AG04450 (cell line): ENCODE measurements at regions not wholly inside any gene's neighbourhood (a gene's known extent, or its start where the extent isn't known, plus 50 kb on each side); places are given as distances from the start of the nearest gene placed in this dataset.

ENCODE experiments used
- CTCF ChIA-PET: fragments of 300-600, 350-600 bp; formaldehyde crosslinking; extraction: SDS; loops from one replicate; lab custom pipeline; 2022; ENCODE audit warnings: antibody characterized with exemption, inconsistent platforms; lab: Charles Lee
- POLR2A ChIA-PET: fragments of 350-600 bp; formaldehyde crosslinking; extraction: SDS; loops from one replicate; lab custom pipeline; 2021; ENCODE audit warnings: antibody characterized with exemption, inconsistent platforms; lab: Yijun Ruan, JAX
- DNase-seq: peaks from one replicate; pipeline ENCODE4 v3.0.0-alpha.2; 2011; ENCODE audit warnings: low read depth, low spot score
- H3K27ac ChIP-seq: one replicate; pipeline ENCODE4 v1.5.1; 2012; ENCODE audit warnings: low read depth, low read length, control low read depth
- H3K27me3 ChIP-seq: one replicate; pipeline ENCODE4 v1.6.0; 2012; ENCODE audit warnings: low read length; ENCODE audit not compliant: control insufficient read depth, insufficient read depth
- H3K4me3 ChIP-seq: 2 replicates; pipeline ENCODE4 v1.5.1; 2011; ENCODE audit warnings: mild to moderate bottlenecking, low read depth, low read length, control low read depth
- H3K9me3 ChIP-seq: 2 replicates; pipeline ENCODE4 v1.5.1; 2012; ENCODE audit warnings: low read length; ENCODE audit not compliant: control insufficient read depth, insufficient read depth
- CTCF ChIP-seq: IDR thresholded peaks from 2 replicates; pipeline ENCODE4 v1.5.1; 2011; ENCODE audit warnings: low read depth, low read length, control low read depth, inconsistent platforms

DNA sequence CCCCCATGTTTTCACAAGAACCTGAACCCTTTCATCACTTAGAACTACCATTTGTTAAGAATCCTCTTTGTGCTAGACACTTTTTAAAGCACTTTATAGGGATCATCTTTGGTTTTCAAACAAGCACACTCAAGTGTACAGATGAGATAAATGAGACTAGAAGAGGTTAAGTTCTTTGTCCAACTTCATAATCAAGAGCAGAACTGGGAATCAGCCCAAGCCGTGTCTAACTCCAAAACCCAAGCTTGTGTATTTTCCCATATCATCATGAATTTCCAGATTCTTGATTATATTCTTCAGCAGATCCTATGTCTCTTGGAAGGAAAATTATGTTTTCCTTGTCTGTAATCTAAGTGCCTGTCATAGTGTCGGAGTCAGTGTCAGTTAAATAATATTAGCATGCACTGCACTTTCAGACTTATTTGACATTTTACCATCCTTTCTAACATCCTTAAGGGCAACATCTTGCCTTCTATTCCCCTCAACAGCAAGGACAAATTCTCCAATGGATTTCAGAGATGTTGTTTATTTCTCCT is 123.0 kb upstream of the SETBP1 start:
- DNase-seq = no peak
- ChIA-PET POLR2A (no interaction called here), CTCF (no interaction called here)

GRCh38 chr18:44558767-44559166 is 121.9 kb upstream of the SETBP1 start:
- Histone ChIP-seq H3K4me3 (no peak overlapping the region), H3K27ac (no peak overlapping the region), H3K27me3 (no peaks in the 10 kb centered on the region), H3K9me3 (no peaks in the 10 kb centered on the region)
- POLR2A ChIA-PET = no interaction called here
- TF ChIP-seq CTCF = no peak
- CTCF ChIA-PET = no interaction called here
- no peak for DNase-seq

More for the DNA sequence above, 123.0 kb upstream of the SETBP1 start:
- Histone ChIP-seq H3K4me3 (no peak overlapping the region), H3K9me3 (no peaks in the 10 kb centered on the region), H3K27ac (no peak overlapping the region), H3K27me3 (no peaks in the 10 kb centered on the region)
- no peak for TF ChIP-seq CTCF

GRCh38 chr18:44562986-44563385 is 117.7 kb upstream of the SETBP1 start:
- no peaks in the 10 kb centered on the region for H3K27me3 ChIP-seq
- no peak overlapping the region for H3K4me3 ChIP-seq
- POLR2A ChIA-PET = no interaction called here
- H3K9me3 ChIP-seq = no peaks in the 10 kb centered on the region
- H3K27ac ChIP-seq = no peak overlapping the region
- TF ChIP-seq CTCF = no peak
- CTCF ChIA-PET = no interaction called here
- no peak for DNase-seq

GRCh38 chr18:44564922-44565321 is 115.8 kb upstream of the SETBP1 start:
- no peak overlapping the region for H3K4me3 ChIP-seq
- POLR2A ChIA-PET = no interaction called here
- no peak for DNase-seq
- no peaks in the 10 kb centered on the region for H3K27me3 ChIP-seq
- no peak overlapping the region for H3K27ac ChIP-seq
- no peak for TF ChIP-seq CTCF
- H3K9me3 ChIP-seq = no peaks in the 10 kb centered on the region
- CTCF ChIA-PET = interaction anchor here (0.6 to 1.5 kb wide), 2 partner anchors 14 kb away, joined by 3 to 4 read pairs; no protein-coding TSS in a partner anchor

DNA sequence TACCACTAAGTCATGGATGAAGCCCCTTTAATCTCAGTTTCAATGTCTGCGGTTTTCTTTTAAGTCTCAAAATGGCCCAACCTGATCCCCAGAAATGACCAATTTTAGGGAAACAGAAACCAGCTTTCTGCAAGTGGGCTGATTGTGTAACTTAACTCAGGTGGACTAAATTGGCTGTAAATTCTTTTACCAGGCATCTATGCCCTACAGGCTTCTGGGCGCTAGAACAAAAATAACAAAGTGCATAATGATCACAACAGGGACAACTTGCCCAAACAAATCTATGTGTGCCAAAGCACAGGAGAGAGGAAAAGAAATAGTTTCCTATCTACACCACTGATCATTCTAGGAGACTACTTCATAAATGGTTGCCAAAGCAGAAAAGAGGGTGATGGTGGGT is 112.3 kb upstream of the SETBP1 start:
- no peaks in the 10 kb centered on the region for H3K27me3 ChIP-seq
- TF ChIP-seq CTCF = no peak
- H3K4me3 ChIP-seq = no peak overlapping the region
- ChIA-PET CTCF (interaction anchor here (1.9 kb wide), 1 partner anchor 11 kb away, joined by 9 read pairs; no protein-coding TSS in a partner anchor), POLR2A (no interaction called here)
- no peaks in the 10 kb centered on the region for H3K9me3 ChIP-seq
- H3K27ac ChIP-seq = no peak overlapping the region
- no peak for DNase-seq
